GM19238 (cell line): ENCODE measurements at regions not wholly inside any gene's neighbourhood (a gene's known extent, or its start where the extent isn't known, plus 50 kb on each side); places are given as distances from the start of the nearest gene placed in this dataset.
"Not testable (repeated sequence)": the region's sequence is repeated elsewhere in the genome, so short reads cannot be mapped to it uniquely, and the experiment has no call there.

Experiments
- DNase-seq: peaks from one replicate; pipeline ENCODE4 v3.0.0; 2011; ENCODE audit warnings: low spot score; ENCODE audit not compliant: insufficient read length

- no peak for DNase-seq
These were observed 666.7 kb downstream of the UTRN start for GRCh38 chr6:144951730-144952437.

GRCh38 chr6:144952456-144953240 lies 667.5 kb downstream of the UTRN start:
- no peak for DNase-seq

- DNase-seq, result no peak
These were observed 668.6 kb downstream of the UTRN start for GRCh38 chr6:144953552-144954240.

GRCh38 chr6:144954241-144954556 lies 669.1 kb downstream of the UTRN start:
- no peak for DNase-seq

GRCh38 chr6:144955392-144955791 lies 670.3 kb downstream of the UTRN start:
- no peak for DNase-seq

GRCh38 chr6:144955859-144956258 lies 670.7 kb downstream of the UTRN start:
- DNase-seq, result no peak

GRCh38 chr6:144956697-144957096 lies 671.6 kb downstream of the UTRN start:
- not testable (repeated sequence) for DNase-seq

GRCh38 chr6:144957236-144957937 lies 672.3 kb downstream of the UTRN start:
- DNase-seq, result no peak

GRCh38 chr6:144969154-144969553 lies 684.0 kb downstream of the UTRN start:
- DNase-seq, result no peak

GRCh38 chr6:144969602-144970272 lies 684.6 kb downstream of the UTRN start:
- no peak for DNase-seq

- not testable (repeated sequence) for DNase-seq
These were observed 692.2 kb downstream of the UTRN start for GRCh38 chr6:144977250-144977864.

- DNase-seq, result no peak
These were observed 693.1 kb downstream of the UTRN start for GRCh38 chr6:144978208-144978607.

GRCh38 chr6:144986271-144986670 lies 701.1 kb downstream of the UTRN start:
- DNase-seq, result no peak

GRCh38 chr6:144989319-144990107 lies 704.4 kb downstream of the UTRN start:
- DNase-seq, result no peak

GRCh38 chr6:144990784-144991183 lies 705.6 kb downstream of the UTRN start:
- no peak for DNase-seq

GRCh38 chr6:144993870-144994269 lies 708.7 kb downstream of the UTRN start:
- no peak for DNase-seq

GRCh38 chr6:144997996-144998395 lies 712.9 kb downstream of the UTRN start:
- no peak for DNase-seq

GRCh38 chr6:144999127-144999526 lies 714.0 kb downstream of the UTRN start:
- no peak for DNase-seq

GRCh38 chr6:145003145-145003544 lies 718.0 kb downstream of the UTRN start:
- DNase-seq, result no peak

- DNase-seq, result no peak
These were observed 721.8 kb downstream of the UTRN start for GRCh38 chr6:145006914-145007313.
